ENCODE measurements at regions not wholly inside any gene's neighbourhood (a gene's known extent, or its start where the extent isn't known, plus 50 kb on each side); places are given as distances from the start of the nearest gene placed in this dataset.

DNA sequence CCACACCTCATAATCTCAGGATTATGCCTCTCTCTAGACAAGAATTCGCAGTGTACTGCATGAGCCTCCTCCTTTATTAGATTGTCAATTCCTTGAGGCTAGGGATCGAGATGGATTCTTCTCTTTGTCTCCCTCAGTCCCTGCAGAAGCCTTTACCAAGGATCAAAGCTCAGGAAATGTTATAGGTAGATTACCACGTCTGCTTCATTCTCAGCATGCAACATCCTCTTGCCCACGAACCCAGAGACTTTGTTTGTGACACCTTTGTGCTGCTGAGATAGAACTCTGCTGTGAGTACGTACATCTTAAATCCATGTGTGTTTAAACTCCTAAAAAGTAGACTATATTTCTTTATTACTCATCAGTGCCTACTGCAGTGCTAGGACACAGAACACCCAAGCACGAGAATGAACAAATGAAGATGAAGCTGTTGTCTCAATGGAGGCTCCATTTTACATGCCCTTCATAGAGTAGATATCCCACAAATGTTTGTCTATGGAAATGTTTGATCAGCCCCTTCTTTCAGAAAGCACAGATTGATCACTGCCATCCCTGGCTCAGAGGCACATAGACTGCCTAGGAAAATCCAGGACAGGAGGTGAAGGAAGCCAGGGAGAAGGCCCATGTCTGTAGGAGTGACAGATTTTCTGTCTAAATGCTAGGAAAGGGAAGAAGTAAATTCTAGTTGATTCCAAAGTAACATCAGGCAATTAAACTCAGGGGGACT lies 98.8 kb upstream of the KLHL29 start:
- TF ChIP-seq SIN3A (IDR thresholded peaks at IDR 0.05; ENCODE audit: borderline replicate concordance, insufficient read depth, low read length): no peak
- TF ChIP-seq REST (IDR thresholded peaks at IDR 0.05; ENCODE audit: insufficient read depth in 1 of 2, low read depth in 2 of 2, low read length in 2 of 2): no peak
- no peak for TF ChIP-seq POLR2AphosphoS5 (IDR thresholded peaks at IDR 0.05; ENCODE audit: low read depth, low read length)

All from PFSK-1 (cell line).